Erythroblast (primary cell): ENCODE measurements at regions not wholly inside any gene's neighbourhood (a gene's known extent, or its start where the extent isn't known, plus 50 kb on each side); places are given as distances from the start of the nearest gene placed in this dataset.

Experiments used
- DNase-seq, 2 experiments: peaks; one replicate each; lab custom pipeline; 2025; lab: John Stamatoyannopoulos, UW
- GATA1 ChIP-seq: IDR thresholded peaks from 2 replicates; pipeline ENCODE4 v1.6.1; 2011; ENCODE audit warnings: low read depth, mild to moderate bottlenecking, control low read depth, low read length, moderate library complexity
- POLR2A ChIP-seq: IDR thresholded peaks from 2 replicates; pipeline ENCODE4 v1.6.1; 2011; ENCODE audit warnings: mild to moderate bottlenecking, low read length

GRCh38 chr16:85422632-85423550, 190.2 kb upstream of the GSE1 start:
- TF ChIP-seq GATA1, result no peak
- no peak for TF ChIP-seq POLR2A
- no peak for DNase-seq

- no peak for DNase-seq
- TF ChIP-seq GATA1 (no peak), POLR2A (no peak)
These were observed 189.5 kb upstream of the GSE1 start for GRCh38 chr16:85423631-85424030.

- DNase-seq, result no peak
These were observed 188.7 kb upstream of the GSE1 start for GRCh38 chr16:85424260-85425073.

GRCh38 chr16:85425074-85425662, 188.0 kb upstream of the GSE1 start:
- TF ChIP-seq GATA1, result no peak
- TF ChIP-seq POLR2A, result no peak
- DNase-seq, result no peak

More at GRCh38 chr16:85424260-85425073, 188.7 kb upstream of the GSE1 start:
- no peak for TF ChIP-seq POLR2A
- TF ChIP-seq GATA1, result no peak

- DNase-seq, result no peak
- TF ChIP-seq GATA1 (no peak), POLR2A (no peak)
These were observed 186.3 kb upstream of the GSE1 start for GRCh38 chr16:85426806-85427205.

DNA sequence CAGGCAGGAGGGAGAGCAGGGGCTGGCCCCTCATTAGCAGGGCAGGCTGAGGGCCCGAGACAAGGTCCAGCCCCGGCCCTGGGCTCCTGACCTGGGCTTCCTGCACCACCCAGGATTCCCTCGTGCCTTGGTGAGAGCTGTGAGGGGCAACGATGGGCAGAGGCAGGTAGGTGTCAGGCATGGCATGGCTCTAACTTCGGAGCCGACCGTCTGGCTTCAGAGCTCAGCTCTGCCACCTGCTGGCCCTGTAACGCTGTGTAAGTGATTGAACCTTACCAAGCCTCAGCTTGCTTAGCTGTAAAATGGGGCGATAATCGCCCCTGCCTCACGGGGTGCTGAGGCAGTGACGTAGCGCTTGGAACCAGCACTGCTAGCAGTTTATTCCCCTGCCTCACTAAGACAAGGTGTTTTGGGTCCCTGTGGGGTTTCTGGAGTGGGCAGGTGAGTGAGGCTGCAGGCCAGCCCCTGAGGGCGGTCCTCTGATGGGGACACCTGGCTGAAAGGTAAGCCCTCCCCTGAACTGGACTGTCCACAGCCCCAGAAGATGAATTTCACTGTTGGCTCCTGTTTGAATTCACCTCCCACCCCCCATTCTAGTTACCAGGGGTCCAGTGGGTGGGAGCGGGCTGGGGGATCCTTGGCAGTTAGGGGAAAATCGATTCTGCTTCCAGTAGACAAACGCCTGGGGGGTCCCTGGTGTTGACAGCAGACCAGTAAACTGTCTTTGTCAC, 184.8 kb upstream of the GSE1 start:
- DNase-seq, result peak in 1 of 2 experiments; percentile 33
- TF ChIP-seq GATA1 (no peak), POLR2A (no peak)

DNA sequence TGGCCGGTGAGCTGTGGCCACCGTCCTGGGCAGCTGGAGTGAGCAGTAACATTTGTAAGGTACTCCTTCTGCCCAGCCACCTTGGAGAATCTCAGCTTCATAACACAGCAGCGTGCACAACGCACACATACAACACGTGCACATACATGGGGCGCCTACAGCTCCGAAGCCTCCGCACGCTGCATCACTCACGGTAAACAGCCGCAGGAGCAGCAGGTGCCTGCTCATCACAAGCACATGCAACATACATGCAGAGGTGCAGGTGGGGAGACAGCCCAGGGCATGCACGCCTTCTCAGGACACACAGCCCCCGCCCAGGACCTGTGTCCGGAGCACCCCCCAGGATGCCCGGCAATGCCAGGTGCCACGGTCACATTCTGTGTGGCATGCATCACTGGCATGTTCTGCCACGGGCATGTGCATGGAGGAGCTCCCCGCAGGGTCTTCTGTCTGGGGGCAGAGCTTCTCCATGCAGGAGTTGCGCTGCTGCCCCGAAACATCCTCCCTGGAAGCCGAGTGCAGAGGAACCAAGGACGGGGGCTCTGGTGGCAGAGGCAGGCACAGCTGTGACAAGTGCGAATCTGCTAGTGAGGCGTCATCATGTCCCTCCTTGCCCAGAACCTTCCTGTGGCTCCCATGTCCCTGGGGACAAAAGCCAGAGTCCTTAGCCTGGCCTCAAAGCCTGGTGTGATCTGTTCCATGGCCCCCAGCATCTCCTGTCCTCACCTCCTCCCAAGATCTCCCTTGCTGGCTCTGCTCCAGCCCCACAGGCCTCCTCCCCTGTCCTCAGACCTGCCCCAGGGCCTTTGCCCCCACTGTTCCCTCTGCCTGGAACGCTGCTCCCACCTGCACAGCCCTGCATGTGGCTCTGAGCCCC, 184.0 kb upstream of the GSE1 start:
- no peak for DNase-seq
- TF ChIP-seq GATA1 (no peak), POLR2A (no peak)

GRCh38 chr16:85429776-85430522, 183.2 kb upstream of the GSE1 start:
- DNase-seq, result no peak
- TF ChIP-seq POLR2A (no peak), GATA1 (no peak)

DNA sequence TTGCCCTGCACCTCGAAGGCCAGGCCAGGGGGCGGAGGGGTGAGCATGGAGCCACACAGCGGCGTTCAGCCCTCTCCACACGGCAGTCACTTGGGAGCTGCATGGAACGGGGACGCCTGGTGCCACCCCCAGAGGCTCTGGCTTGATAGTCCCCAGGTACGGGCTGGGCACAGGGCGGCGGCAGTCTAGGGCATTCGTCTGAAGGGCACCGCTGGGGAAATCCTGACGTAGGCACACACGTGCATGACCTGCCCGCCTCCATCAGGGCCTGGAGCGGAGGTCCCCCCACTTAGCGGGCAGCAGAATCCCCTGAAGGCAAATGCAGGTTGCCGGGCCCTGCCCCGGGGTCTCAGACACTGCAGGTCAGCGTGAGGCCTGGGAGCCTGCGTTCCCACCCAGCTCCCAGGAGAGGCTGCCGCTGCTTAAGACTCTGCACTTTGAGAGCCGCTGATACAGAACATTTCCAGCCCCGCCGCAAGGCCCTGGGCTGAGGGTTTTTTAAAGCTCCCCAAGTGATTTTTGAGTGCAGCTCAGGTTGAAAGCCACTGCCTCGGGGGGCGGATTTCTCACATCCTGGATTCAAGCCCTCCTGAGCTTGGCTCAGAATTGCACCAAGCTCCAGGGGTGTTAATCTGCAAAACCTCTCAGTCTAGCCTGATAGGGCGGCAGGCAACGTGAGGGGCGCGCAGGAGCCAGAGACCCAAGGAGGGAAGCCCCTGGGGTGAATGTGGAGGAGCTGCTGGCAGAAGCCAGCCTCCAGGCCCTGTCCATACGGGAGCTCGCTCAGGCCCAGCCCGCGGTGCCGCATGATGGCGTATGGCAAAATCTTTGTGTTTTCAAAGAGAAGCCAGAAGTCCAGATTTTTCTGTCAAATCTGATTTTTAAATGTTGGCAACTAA, 182.3 kb upstream of the GSE1 start:
- TF ChIP-seq GATA1 (no peak), POLR2A (no peak)
- DNase-seq, result no peak

DNA sequence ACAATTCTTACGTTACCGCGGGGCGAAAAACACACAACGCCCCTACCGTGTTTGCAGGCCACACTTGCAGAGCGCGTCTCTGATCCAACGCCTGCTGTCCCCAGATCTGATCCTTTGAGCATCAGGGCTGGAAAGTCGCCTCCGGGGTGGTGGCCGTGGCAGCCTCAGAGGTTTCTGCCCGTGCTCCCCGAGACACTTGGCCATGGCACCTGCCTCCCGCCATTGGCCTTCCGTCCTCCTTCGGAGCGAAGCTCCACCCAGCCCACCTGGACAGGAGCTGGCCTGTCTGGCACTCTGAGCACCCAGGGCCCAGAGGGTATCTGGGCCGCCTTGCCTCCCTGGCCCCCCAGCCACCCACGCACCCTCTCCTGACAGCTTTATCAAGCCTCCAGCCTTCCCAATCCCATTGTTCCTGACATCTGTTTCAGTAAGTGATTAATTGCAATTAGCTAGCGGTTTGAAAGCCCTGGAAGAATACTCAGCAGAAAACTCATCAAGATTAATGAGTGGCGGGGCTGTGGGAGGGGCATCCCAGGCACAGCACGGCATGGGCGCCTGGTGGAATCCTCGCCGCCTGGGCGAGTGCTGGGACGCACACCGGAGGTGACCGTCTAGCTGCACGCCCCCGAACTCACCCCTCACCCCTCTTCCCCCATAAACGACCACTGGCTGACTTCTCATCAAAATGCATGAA, 181.5 kb upstream of the GSE1 start:
- DNase-seq, result no peak
- TF ChIP-seq POLR2A (no peak), GATA1 (no peak)

DNA sequence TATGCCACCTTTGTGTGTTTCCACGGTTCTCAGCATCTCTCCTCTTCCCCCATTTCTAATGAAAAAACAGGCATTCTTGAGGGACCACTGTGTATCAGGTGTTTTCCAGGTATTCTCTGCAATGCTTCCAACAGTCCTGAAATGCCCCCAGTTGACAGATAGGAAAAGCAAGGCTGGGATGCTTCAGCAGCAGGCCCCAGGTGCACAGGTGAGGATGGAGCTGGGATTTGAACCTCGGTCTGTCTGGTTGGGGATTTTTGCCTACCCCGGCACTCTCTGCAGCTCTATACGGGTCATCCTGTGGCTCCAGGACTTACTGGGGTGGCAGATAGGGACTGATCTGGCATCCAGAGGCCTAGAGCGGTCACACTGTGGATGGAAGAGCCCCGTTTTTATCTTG, 180.5 kb upstream of the GSE1 start:
- TF ChIP-seq POLR2A, result peak; percentile 7
- TF ChIP-seq GATA1, result no peak
- DNase-seq, result no peak
